ENCODE measurements at regions not wholly inside any gene's neighbourhood (a gene's known extent, or its start where the extent isn't known, plus 50 kb on each side); places are given as distances from the start of the nearest gene placed in this dataset.
"Not testable (repeated sequence)": the region's sequence is repeated elsewhere in the genome, so short reads cannot be mapped to it uniquely, and the experiment has no call there.

GRCh38 chr12:91311081-91311480, 128.5 kb upstream of the DCN start:
- no peak for DNase-seq (ENCODE audit: low spot score)

GRCh38 chr12:91309450-91309849, 126.8 kb upstream of the DCN start:
- DNase-seq (ENCODE audit: low spot score) = no peak

- DNase-seq (ENCODE audit: low spot score) = no peak
Observed at GRCh38 chr12:91307957-91308670, 125.5 kb upstream of the DCN start.

DNA sequence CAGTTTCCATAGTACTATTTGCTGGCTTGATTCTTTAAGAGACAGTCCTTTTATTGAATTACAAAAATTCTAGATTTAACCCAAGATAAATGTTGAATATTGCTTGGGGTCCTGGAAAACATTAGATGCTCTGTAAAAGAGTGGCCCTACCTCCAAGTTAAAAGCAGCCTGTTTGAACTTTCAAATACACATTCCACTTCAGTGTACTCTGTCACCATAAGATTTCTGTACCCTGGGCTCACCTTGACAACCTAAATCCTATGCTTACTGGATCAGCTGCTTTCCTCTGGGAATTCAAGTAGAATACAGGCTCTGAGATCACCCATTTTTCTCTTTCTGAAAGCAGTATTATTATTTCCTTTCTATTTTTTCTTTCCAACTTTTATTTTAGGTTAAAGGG, 107.7 kb upstream of the DCN start:
- DNase-seq (ENCODE audit: low spot score) = no peak

DNA sequence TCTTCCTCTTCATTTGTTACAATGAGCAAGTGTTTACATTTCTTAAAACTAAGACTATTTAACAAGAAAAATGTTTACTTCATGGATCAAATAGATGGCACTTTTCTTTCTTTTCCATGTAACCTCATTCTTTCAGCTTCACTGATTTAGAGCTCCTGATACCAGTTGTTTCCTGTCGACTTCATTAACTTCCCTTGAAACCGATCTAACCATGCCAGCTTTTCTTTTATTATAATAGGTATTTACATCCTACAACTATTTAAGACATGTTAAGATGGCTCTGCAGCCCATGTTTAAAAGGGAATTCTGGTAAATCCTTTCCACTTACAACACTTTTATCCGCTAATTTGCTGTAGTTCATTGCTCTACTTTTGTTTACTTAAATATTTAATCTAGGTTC, 107.3 kb upstream of the DCN start:
- DNase-seq (ENCODE audit: low spot score) = no peak

DNA sequence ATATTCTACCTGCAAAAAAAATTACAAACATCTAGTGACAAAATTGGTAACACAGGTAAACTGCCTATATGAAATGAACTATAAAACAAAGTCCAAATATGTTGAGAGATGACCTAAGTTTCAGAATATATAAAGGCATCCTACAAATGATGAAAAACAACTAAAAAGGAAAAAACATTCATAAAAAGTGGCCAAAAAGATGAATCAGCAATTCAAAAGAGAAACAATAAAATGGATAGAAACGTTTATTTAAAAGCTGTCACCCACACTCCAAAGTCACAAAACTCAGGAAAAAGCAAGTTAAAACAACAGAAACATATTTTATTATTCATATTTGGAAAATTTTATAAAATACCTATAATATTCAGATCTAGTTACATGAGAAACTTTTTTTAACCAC, 106.5 kb upstream of the DCN start:
- no peak for DNase-seq (ENCODE audit: low spot score)

DNA sequence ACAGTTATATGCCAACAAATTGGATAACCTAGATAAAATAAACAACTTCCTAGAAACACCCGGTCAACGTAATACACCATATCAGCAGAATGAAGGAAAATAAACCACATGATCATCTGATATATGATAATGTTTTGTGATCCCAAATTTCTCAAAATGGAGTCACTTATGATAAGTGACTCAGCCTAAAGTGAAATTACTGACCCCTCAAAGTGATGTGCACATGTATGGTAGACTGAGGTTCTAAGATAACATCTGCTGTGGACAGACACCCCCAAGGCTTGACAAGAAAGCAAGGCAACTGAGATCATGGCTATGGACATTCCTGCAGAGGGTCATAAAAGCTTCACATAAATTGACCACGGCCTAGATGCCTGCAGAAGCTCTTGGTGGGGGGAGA, 105.1 kb upstream of the DCN start:
- no peak for DNase-seq (ENCODE audit: low spot score)

GRCh38 chr12:91278126-91278525, 95.5 kb upstream of the DCN start:
- DNase-seq (ENCODE audit: low spot score) = no peak

GRCh38 chr12:91276509-91276908, 93.9 kb upstream of the DCN start:
- DNase-seq (ENCODE audit: low spot score) = no peak

DNA sequence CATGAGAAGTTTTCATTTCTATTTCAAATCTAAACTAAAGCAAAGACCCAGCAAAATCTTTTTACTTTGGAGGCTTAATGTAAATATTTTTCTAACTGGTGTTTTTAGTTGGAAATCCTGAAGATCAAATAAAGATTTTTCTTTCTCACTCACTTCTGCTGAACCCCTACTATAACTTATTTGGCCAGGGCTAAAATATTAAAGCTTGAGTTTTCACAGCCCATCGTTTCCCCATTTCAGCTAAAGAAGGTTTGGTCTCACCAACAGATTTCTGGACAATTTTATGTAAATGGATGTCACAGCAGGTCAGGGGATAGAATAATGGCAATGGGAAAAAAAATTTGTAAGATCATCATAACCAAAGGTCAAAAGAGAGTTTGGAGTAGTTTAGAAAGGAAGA, 92.7 kb upstream of the DCN start:
- DNase-seq (ENCODE audit: low spot score) = no peak

GRCh38 chr12:91274916-91275315, 92.3 kb upstream of the DCN start:
- peak; percentile 86 for DNase-seq (ENCODE audit: low spot score)

DNA sequence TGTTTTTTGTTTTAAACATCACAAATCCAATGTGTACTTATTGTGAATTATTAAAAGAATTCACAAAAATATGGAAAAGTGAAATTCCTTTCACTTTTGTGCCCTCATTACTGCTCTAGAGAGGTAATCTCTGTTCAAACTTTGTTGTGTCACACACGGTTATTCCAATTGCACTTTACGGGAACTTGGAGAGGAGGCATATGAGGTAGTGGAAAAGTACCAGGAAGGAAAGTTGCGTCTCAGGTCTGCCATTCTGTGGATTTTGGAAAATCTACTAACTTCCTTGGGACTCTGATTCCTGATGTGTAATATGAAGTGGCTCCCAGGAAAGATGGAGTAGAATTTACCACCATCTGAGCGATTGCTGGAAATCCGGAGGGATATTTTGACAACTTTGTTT, 90.9 kb upstream of the DCN start:
- no peak for DNase-seq (ENCODE audit: low spot score)

GRCh38 chr12:91272461-91273063, 89.9 kb upstream of the DCN start:
- DNase-seq (ENCODE audit: low spot score) = no peak

GRCh38 chr12:91271185-91271584, 88.6 kb upstream of the DCN start:
- no peak for DNase-seq (ENCODE audit: low spot score)

DNA sequence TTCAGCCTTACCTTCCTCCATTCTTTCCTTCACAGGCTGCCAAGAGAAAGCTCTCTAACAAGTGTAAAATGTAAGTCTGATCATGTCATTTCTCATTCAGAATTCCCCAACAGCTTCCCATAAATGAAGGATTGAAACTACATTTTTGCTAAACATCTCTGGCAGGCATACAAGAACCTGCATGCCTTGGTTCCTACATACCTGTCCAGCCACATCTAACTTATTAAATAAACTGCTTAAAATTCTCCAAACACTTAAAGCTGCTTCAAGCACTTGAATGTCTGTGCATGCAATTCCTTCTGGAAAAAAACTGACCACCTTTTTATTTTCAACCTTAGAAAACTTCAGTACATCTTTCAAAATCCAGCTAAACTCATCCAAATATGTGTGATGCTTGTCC, 84.4 kb upstream of the DCN start:
- DNase-seq (ENCODE audit: low spot score) = no peak

GRCh38 chr12:91264178-91264577, 81.6 kb upstream of the DCN start:
- DNase-seq (ENCODE audit: low spot score) = no peak

DNA sequence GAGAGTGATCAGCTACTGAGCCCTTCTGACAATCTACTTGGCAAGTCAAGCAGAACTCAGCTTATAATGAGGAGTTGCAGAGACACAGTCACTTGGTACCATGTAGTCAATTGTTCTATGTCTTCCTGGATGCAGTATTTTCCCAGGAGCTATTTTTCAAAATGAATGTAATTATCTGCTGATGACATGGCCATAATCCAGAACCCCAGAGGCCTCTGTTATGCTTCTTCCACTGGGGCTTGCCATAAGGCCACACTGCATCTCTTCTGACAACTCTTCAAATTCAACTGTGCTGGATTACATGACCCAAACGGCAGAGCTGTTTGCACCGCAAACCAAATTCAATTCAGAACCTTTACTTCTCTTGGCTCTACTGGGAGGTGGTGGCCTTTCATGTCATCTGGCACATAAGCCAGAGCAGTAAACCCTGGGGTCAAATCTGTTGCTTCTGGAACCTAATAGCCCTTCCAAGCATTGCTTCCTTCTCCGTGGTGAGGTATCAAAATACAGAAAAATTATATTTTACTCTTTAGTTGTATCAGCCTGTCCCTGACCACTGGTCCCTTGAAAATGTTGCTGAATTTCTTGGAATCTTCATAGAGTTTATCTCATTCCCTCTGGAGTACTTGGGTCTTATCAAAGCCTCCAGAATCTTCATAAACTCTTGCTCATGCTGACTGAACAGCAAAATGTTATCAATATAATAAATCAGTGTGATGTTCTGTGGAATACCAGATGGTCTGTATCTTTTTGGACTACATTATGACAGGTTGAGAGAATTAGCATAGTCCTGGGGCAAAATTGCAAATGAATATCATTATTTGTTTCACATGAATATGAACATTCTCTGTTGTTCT, 79.4 kb upstream of the DCN start:
- peak; percentile 47 for DNase-seq (ENCODE audit: low spot score)

DNA sequence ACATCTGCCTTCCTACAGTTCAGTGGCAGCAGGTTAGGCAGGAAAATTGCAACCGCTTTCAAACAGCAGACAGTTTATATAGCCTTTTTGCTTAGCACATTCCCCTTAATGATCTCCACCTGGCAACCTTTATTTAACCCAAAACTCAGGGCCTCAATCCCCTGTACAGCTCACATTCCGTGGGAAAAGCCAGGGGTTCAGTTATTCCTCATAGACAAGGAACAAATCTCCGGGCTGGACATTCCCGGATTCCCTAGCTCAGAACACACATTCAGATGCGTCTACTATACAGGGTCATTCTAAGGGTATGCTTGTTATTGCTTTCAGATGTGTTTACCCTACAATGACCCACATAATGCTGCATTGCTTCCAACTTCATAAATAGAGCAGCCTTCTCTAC, 73.8 kb upstream of the DCN start:
- DNase-seq (ENCODE audit: low spot score) = no peak

DNA sequence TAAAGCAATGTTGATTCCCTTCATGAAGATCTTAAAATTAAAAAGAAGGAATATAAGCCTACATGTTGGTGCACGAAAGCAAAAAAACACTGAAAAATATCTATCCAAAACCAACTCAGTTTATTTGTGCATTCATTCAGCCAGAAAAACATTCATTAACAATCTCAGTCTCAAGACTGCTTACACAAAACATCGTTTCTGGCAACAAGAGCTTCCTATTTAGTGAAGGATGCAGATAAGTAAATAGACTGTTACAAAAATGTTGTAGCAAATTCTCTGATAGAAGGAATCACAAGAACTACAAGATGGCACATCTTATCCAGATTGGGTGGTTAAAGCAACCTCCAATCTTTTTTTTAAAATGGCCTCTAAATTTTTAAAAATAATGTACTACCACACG, 69.7 kb upstream of the DCN start:
- DNase-seq (ENCODE audit: low spot score) = no peak

DNA sequence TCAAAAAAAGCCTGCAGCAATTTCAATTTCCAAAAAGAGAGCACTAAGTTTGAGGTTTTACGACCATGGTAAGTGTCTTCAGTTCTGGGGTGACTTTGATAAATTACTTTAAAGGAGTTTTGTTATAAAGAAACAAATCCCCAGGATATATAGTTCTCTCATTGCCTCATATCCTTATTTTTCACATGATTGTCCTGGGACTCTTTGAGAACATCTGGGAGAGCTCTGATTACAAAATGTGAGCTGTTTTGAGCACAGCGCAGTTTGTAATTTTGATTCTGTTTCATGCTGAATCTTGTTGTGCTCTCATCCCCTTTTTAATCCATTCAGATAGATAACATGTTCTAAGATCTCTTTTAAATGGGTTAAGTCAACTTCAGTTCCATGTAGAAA, 67.7 kb upstream of the DCN start:
- no peak for DNase-seq (ENCODE audit: low spot score)

GRCh38 chr12:91249518-91250272, 67.1 kb upstream of the DCN start:
- no peak for DNase-seq (ENCODE audit: low spot score)

DNA sequence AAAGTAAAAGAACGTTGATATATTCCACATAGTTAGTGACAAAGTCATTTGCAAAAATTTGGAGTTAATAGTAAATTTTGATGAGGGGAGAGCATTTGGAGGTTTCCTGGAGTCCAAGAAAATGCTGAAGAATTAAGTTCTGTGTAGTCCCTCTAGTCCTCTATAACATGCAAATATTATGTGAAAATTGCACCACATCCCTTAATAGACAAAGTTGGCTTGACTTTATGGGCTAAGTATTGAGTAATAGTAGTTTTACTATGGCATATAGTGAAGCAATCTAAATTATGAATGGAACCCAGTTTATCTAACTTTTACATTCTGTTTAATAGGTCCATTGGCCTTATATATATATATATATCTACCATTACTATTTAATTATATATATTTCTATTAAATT, 66.4 kb upstream of the DCN start:
- no peak for DNase-seq (ENCODE audit: low spot score)

DNA sequence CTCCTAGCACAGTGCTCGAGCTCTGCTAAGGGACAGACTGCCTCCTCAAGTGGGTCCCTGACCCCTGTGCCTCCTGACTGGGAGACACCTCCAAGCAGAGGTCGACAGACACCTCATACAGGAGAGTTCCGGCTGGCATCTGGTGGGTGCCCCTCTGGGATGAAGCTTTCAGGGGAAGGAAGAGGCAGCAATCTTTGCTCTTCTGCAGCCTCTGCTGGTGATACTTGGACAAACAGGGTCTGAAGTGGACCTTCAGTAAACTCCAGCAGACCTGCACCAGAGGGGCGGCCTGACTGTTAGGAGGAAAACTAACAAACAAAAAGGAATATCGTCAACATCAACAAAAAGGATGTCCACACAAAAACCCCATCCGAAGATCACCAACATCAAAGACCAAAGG, 60.6 kb upstream of the DCN start:
- DNase-seq (ENCODE audit: low spot score) = not testable (repeated sequence)
